Thymus (tissue), 11 donors: ENCODE measurements at regions not wholly inside any gene's neighbourhood (a gene's known extent, or its start where the extent isn't known, plus 50 kb on each side); places are given as distances from the start of the nearest gene placed in this dataset.

Experiments
- DNase-seq, 9 donors: peaks; one replicate each; pipeline ENCODE4 v3.0.0-alpha.2; 2013; ENCODE audit warnings: low spot score in 9 of 9, low read depth in 6 of 9, missing footprints in 1 of 9
- H3K27ac ChIP-seq, 2 donors: one replicate each; pipeline ENCODE4 v1.5.1; 2013; ENCODE audit warnings: control low read depth in 1 of 2, low read depth in 1 of 2, low read length in 1 of 2, mild to moderate bottlenecking in 1 of 2, moderate library complexity in 1 of 2
- H3K27me3 ChIP-seq, 2 donors: one replicate each; pipeline ENCODE4 v1.5.1; 2013; ENCODE audit warnings: low read length in 1 of 2; ENCODE audit not compliant: control insufficient read depth in 2 of 2, insufficient read depth in 1 of 2
- H3K36me3 ChIP-seq, 2 donors: one replicate each; pipeline ENCODE4 v1.5.1; 2013; ENCODE audit warnings: low read length in 1 of 2, mild to moderate bottlenecking in 1 of 2, moderate library complexity in 1 of 2; ENCODE audit not compliant: control insufficient read depth in 2 of 2, insufficient read depth in 2 of 2
- H3K4me1 ChIP-seq, 2 donors: one replicate each; pipeline ENCODE4 v1.5.1; 2013; ENCODE audit warnings: low read length in 2 of 2; ENCODE audit not compliant: control insufficient read depth in 2 of 2, insufficient read depth in 2 of 2
- H3K4me3 ChIP-seq, 2 donors: one replicate each; pipeline ENCODE4 v1.5.1; 2013; ENCODE audit warnings: low read length in 2 of 2, control low read depth in 1 of 2, mild to moderate bottlenecking in 1 of 2
- H3K9me3 ChIP-seq, 2 donors: one replicate each; pipeline ENCODE4 v1.5.1; 2013; ENCODE audit warnings: low read length in 1 of 2, mild to moderate bottlenecking in 1 of 2; ENCODE audit not compliant: control insufficient read depth in 2 of 2, insufficient read depth in 1 of 2
- WGBS: extraction: QIAGEN DNeasy Blood & Tissue Kit; methylation state at CpG from one replicate; pipeline ENCODE4 v1.1.7; 2013; 5-methylcytosine and 5-hydroxymethylcytosine counted together
- donor health status: healthy.

- no peaks in the 10 kb centered on the region for H3K9me3 ChIP-seq
- WGBS: 88% methylated on average over 2 of the region's 2 CpGs
- H3K27me3 ChIP-seq: no peaks in the 10 kb centered on the region
- H3K36me3 ChIP-seq: no peaks in the 10 kb centered on the region
- no peak for DNase-seq
- no peak overlapping the region for H3K27ac ChIP-seq
- H3K4me1 ChIP-seq: no peaks in the 10 kb centered on the region
- no peak overlapping the region for H3K4me3 ChIP-seq
Measured at GRCh38 chr4:44120646-44121045, 328.0 kb downstream of the KCTD8 start.

GRCh38 chr4:44121210-44121609 is 327.4 kb downstream of the KCTD8 start:
- no peaks in the 10 kb centered on the region for H3K36me3 ChIP-seq
- WGBS: 64% methylated on average over 1 of the region's 1 CpG
- no peaks in the 10 kb centered on the region for H3K9me3 ChIP-seq
- H3K27me3 ChIP-seq: no peaks in the 10 kb centered on the region
- no peak for DNase-seq
- no peaks in the 10 kb centered on the region for H3K4me1 ChIP-seq
- no peak overlapping the region for H3K27ac ChIP-seq
- H3K4me3 ChIP-seq: no peak overlapping the region
